ENCODE measurements at regions not wholly inside any gene's neighbourhood (a gene's known extent, or its start where the extent isn't known, plus 50 kb on each side); places are given as distances from the start of the nearest gene placed in this dataset.

DNA sequence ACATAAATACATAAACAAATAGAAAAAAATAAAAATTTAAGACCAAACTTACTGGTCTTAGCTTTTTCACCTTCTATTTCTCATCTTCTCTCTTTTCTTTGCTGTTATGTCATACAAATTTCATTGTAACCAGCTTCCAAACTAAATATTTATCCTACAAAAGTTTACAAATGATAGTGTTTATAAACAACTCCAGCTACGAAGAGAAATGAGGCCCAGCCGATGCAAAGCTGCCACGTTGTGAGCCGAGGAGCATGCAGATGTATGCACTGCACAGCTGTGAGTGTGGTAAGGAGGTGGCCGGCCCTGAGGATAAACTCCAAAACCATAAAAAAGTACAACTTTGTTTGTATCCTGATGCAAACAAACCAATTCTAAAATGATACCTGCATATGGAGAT is 642.4 kb upstream of the SGCG start:
- TF ChIP-seq, protein P1, sequence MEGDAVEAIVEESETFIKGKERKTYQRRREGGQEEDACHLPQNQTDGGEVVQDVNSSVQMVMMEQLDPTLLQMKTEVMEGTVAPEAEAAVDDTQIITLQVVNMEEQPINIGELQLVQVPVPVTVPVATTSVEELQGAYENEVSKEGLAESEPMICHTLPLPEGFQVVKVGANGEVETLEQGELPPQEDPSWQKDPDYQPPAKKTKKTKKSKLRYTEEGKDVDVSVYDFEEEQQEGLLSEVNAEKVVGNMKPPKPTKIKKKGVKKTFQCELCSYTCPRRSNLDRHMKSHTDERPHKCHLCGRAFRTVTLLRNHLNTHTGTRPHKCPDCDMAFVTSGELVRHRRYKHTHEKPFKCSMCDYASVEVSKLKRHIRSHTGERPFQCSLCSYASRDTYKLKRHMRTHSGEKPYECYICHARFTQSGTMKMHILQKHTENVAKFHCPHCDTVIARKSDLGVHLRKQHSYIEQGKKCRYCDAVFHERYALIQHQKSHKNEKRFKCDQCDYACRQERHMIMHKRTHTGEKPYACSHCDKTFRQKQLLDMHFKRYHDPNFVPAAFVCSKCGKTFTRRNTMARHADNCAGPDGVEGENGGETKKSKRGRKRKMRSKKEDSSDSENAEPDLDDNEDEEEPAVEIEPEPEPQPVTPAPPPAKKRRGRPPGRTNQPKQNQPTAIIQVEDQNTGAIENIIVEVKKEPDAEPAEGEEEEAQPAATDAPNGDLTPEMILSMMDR (IDR thresholded peaks at IDR 0.05): no peak
- no peak for TF ChIP-seq ZFX (IDR thresholded peaks at IDR 0.05; ENCODE audit: borderline replicate concordance)
- no peak overlapping the region for H3K27ac ChIP-seq

DNA sequence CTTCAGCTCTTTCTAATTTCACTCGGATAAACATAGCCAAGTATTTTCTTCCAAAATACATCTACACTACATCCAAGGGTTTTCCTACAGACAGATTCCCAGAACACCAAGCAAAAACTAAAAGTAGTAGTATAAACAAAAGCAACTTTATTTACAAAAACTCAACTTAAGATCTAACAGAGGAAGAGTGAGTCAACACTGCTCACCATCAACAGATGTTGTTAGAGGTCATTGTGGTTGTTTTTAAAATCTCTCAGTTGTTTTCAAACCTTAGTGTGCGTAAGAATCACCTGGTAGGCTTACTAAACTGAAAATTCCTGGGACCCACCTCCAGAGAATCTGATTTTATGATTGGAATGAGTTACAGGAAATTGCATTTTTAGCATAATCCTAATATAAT is 631.7 kb upstream of the SGCG start:
- no peak for TF ChIP-seq ZFX (IDR thresholded peaks at IDR 0.05; ENCODE audit: borderline replicate concordance)
- TF ChIP-seq, protein P1 (IDR thresholded peaks at IDR 0.05): no peak
- H3K27ac ChIP-seq: no peak overlapping the region

DNA sequence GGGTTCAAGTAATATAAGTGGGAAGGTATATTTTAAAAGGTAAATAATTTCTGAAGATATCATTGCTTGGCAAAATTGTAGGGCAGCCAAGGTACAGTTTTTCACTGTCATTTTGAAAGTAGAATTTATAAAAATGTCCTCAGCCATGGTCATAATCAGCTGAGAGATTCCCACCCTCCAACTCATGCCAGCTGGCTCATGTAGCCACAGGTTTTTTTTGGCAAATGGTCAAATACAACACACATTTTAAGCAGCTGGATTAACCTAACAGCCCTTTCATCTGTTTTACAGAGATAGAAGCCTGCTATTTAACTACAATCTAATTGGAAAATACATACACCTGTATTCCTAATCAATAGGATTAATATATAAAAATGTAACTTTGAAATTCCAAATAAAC is 619.2 kb upstream of the SGCG start:
- H3K27ac ChIP-seq: no peak overlapping the region
- TF ChIP-seq ZFX (IDR thresholded peaks at IDR 0.05; ENCODE audit: borderline replicate concordance): no peak
- TF ChIP-seq, protein P1 (IDR thresholded peaks at IDR 0.05): no peak

DNA sequence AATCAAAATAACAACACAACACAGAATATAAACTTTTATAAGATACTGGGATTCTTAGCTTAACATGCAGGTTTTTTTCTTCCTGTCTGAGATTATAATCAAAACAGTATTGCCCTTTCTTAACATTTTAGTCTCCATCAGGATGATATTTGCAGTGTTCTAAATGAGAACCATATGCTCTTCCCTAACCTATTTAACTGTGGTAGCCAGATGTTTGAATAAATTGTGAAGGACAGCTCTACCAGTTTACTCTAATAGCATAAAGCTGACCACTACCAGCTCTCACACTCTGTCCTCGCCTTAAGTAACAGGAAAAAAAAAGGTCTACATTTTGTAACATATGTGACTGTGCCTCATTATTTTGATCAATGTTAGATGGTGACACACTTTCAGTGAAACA is 618.7 kb upstream of the SGCG start:
- H3K27ac ChIP-seq: no peak overlapping the region
- TF ChIP-seq ZFX (IDR thresholded peaks at IDR 0.05; ENCODE audit: borderline replicate concordance): no peak
- TF ChIP-seq, protein P1 (IDR thresholded peaks at IDR 0.05): no peak

DNA sequence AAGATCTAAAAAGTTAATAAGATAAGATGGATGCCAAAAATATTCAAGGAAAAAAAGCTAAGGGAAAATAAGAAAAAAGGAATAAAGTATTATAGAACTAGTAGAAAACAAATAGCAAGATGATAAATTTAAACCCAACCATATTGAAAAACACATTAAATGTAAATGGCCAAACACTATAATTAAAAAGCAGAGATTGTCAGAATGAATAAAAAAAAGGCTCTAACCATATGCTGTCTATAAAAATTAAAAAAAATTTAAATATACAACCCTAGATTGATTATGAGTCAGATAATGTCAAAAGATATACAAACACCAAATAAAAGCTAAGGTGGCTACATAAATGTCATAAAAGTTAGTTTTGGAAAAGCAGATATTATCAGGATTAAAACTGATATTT is 617.5 kb upstream of the SGCG start:
- TF ChIP-seq ZFX (IDR thresholded peaks at IDR 0.05; ENCODE audit: borderline replicate concordance): no peak
- TF ChIP-seq, protein P1 (IDR thresholded peaks at IDR 0.05): no peak
- no peak overlapping the region for H3K27ac ChIP-seq

DNA sequence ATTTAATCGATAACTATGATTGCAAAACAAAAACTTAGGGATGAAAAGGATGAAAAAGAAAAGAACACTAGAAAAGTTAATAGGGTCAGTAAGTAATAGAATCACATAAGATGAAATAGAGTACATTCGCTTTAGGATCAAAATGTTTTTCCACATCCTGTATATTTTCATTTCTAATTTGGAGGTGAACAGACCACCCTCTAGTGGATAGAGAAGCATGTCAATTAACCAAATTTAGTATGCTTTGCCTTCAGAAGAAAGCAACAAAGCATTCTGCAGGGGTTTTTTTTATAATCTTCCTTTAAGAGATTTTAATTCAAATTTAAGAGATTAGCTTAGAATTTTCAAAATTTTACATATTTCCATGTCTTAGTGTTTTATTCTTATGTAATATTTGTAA is 611.0 kb upstream of the SGCG start:
- no peak overlapping the region for H3K27ac ChIP-seq
- TF ChIP-seq ZFX (IDR thresholded peaks at IDR 0.05; ENCODE audit: borderline replicate concordance): no peak
- TF ChIP-seq, protein P1 (IDR thresholded peaks at IDR 0.05): no peak

DNA sequence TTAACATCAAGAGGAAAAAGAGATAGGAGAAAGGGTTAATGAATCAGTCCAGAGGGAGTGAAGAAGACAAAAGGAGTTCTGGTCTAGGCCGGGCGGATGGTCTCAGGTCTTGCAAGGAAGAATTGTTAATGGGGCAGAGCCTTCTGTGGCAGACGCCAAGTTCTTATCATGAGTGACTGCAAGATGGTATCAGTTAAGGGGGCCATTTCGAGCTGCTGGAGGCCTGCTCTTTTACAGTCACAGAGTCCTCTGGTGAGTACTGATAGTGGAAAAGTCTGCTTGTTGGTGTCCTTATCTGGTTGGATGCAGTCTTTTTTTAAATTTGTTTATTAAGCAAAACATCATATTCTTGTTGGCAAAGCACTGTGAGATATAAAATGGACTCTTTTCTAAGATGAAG is 590.9 kb upstream of the SGCG start:
- no peak for TF ChIP-seq ZFX (IDR thresholded peaks at IDR 0.05; ENCODE audit: borderline replicate concordance)
- TF ChIP-seq, protein P1 (IDR thresholded peaks at IDR 0.05): no peak
- H3K27ac ChIP-seq: no peak overlapping the region

Data from 22Rv1 (cell line).